GM18868 (cell line): ENCODE measurements at regions not wholly inside any gene's neighbourhood (a gene's known extent, or its start where the extent isn't known, plus 50 kb on each side); places are given as distances from the start of the nearest gene placed in this dataset.

ENCODE experiments used
- ATAC-seq: cut with Tn5 transposase; IDR thresholded peaks from one replicate; pipeline ENCODE4 v1.9.1; 2021; ENCODE audit warnings: mild to moderate bottlenecking, moderate library complexity; ENCODE audit not compliant: unreplicated experiment

- no peak for ATAC-seq
Measured at GRCh38 chr2:21280793-21281192, 157.0 kb downstream of the TDRD15 start.

- no peak for ATAC-seq
Measured at GRCh38 chr2:21281384-21281783, 157.6 kb downstream of the TDRD15 start.

GRCh38 chr2:21281791-21282514, 158.2 kb downstream of the TDRD15 start:
- ATAC-seq: no peak

- ATAC-seq: peak; percentile 70
Measured at GRCh38 chr2:21282515-21282898, 158.7 kb downstream of the TDRD15 start.

GRCh38 chr2:21288299-21288698, 164.5 kb downstream of the TDRD15 start:
- ATAC-seq: no peak

- no peak for ATAC-seq
Measured at GRCh38 chr2:21288739-21289520, 165.2 kb downstream of the TDRD15 start.

GRCh38 chr2:21289551-21289950, 165.8 kb downstream of the TDRD15 start:
- no peak for ATAC-seq

GRCh38 chr2:21289989-21290388, 166.2 kb downstream of the TDRD15 start:
- no peak for ATAC-seq

GRCh38 chr2:21291426-21291825, 167.7 kb downstream of the TDRD15 start:
- ATAC-seq: no peak

- no peak for ATAC-seq
Measured at GRCh38 chr2:21294446-21294845, 170.7 kb downstream of the TDRD15 start.

- no peak for ATAC-seq
Measured at GRCh38 chr2:21299411-21299810, 175.6 kb downstream of the TDRD15 start.

GRCh38 chr2:21301871-21302455, 178.2 kb downstream of the TDRD15 start:
- ATAC-seq: no peak

- no peak for ATAC-seq
Measured at GRCh38 chr2:21303876-21304275, 180.1 kb downstream of the TDRD15 start.

GRCh38 chr2:21305581-21305980, 181.8 kb downstream of the TDRD15 start:
- no peak for ATAC-seq

- no peak for ATAC-seq
Measured at GRCh38 chr2:21306235-21306634, 182.5 kb downstream of the TDRD15 start.

GRCh38 chr2:21307037-21307436, 183.3 kb downstream of the TDRD15 start:
- no peak for ATAC-seq

- no peak for ATAC-seq
Measured at GRCh38 chr2:21310493-21310892, 186.7 kb downstream of the TDRD15 start.

GRCh38 chr2:21314322-21314835, 190.6 kb downstream of the TDRD15 start:
- ATAC-seq: no peak

- ATAC-seq: peak; percentile 92
Measured at GRCh38 chr2:21317131-21317530, 193.4 kb downstream of the TDRD15 start.

- ATAC-seq: no peak
Measured at GRCh38 chr2:21318263-21318662, 194.5 kb downstream of the TDRD15 start.

- ATAC-seq: no peak
Measured at GRCh38 chr2:21326152-21326551, 202.4 kb downstream of the TDRD15 start.

GRCh38 chr2:21328177-21328576, 204.4 kb downstream of the TDRD15 start:
- no peak for ATAC-seq
